K562 (cell line): ENCODE measurements at regions not wholly inside any gene's neighbourhood (a gene's known extent, or its start where the extent isn't known, plus 50 kb on each side); places are given as distances from the start of the nearest gene placed in this dataset.

ENCODE experiments used
- ATAC-seq: fragments of 200-7000 bp; cut with Tn5 transposase; 3 replicates; pipeline ENCODE4 v1.9.1; 2020; ENCODE audit warnings: moderate library complexity
- BruUV-seq: library from RNA; stranded (reverse); fragments of 400-500 nt; replicated peaks from 2 replicates; lab custom pipeline; 2021; lab: Mats Ljungman, UMichigan
- CTCF ChIA-PET: fragments of 300-600 bp; formaldehyde crosslinking; extraction: SDS; loops from one replicate; lab custom pipeline; 2021; ENCODE audit warnings: low intra/inter-chr PET ratio; lab: Yijun Ruan, JAX
- POLR2A ChIA-PET: fragments of 300-600, 350-650 bp; sonication (Branson Sonifier 250); formaldehyde crosslinking; extraction: SDS; loops from one replicate; lab custom pipeline; 2021; ENCODE audit warnings: antibody characterized with exemption, inconsistent platforms; lab: Yijun Ruan, JAX
- DNase-seq, 4 experiments: peaks; one replicate each; pipeline versions ENCODE4 v3.0.0 to v3.0.0-alpha.2; 2011 to 2018; ENCODE audit warnings: low spot score in 3 of 4, mixed read lengths in 3 of 4; ENCODE audit errors: extremely low read depth in 1 of 4
- FAIRE-seq: peaks from 2 replicates; lab custom pipeline; 2011; peaks lifted over from hg19 to GRCh38; lab: Jason Lieb, UNC
- H2AFZ ChIP-seq: 2 replicates; pipeline ENCODE4 v1.6.0; 2011; ENCODE audit warnings: low read depth, low read length, control low read depth, inconsistent platforms
- H3K27ac ChIP-seq: fragments of 200-600 bp; 3 replicates; pipeline ENCODE4 v1.8.0; 2011; ENCODE audit warnings: low read depth, mild to moderate bottlenecking, control low read depth, inconsistent platforms, low read length, moderate library complexity, mixed read lengths; ENCODE audit errors: extremely low read depth
- H3K27me3 ChIP-seq, 2 experiments: fragments of 300-600 bp in 1 of 2; 2 replicates in 1 of 2; 3 replicates in 1 of 2; pipeline versions ENCODE4 v1.6.0 to v1.8.0; 2011; ENCODE audit warnings: inconsistent platforms in 2 of 2, low read length in 2 of 2, mild to moderate bottlenecking in 1 of 2, mixed read lengths in 1 of 2, moderate library complexity in 1 of 2; ENCODE audit not compliant: control insufficient read depth in 2 of 2, insufficient read depth in 2 of 2
- H3K36me3 ChIP-seq: fragments of 300-600 bp; 3 replicates; pipeline ENCODE4 v1.8.0; 2011; ENCODE audit warnings: mild to moderate bottlenecking, low read length, inconsistent platforms; ENCODE audit not compliant: control insufficient read depth, insufficient read depth
- H3K4me1 ChIP-seq, 2 experiments: fragments of 200-600 bp in 1 of 2; replicated peaks in 1 of 2; 2 replicates in 1 of 2; 3 replicates in 1 of 2; pipeline versions ENCODE4 v1.5.1 to v1.8.0; 2011; ENCODE audit warnings: inconsistent platforms in 2 of 2, low read length in 2 of 2, mild to moderate bottlenecking in 1 of 2, mixed read lengths in 1 of 2, moderate library complexity in 1 of 2; ENCODE audit not compliant: control insufficient read depth in 2 of 2, insufficient read depth in 2 of 2
- H3K4me2 ChIP-seq: 2 replicates; pipeline ENCODE4 v1.6.1; 2011; ENCODE audit warnings: low read length, control low read depth, inconsistent platforms, mixed read lengths; ENCODE audit not compliant: insufficient read depth
- H3K4me3 ChIP-seq: fragments of 200-600 bp; sonication (generic), shearing (Covaris generic); 2 replicates; pipeline ENCODE4 v1.5.1; 2016; ENCODE audit warnings: control low read depth, inconsistent platforms
- H3K79me2 ChIP-seq: fragments of 200-600 bp; 3 replicates; pipeline ENCODE4 v1.8.0; 2011; ENCODE audit warnings: low read length, inconsistent platforms; ENCODE audit not compliant: control insufficient read depth, insufficient read depth
- H3K9ac ChIP-seq, 2 experiments: 2 replicates each; pipeline versions ENCODE4 v1.6.0 to v1.6.1; 2011; ENCODE audit warnings: low read depth in 2 of 2, low read length in 2 of 2, control low read depth in 1 of 2, inconsistent platforms in 1 of 2, mild to moderate bottlenecking in 1 of 2, mixed read lengths in 1 of 2; ENCODE audit not compliant: insufficient read depth in 1 of 2
- H3K9me1 ChIP-seq: one replicate; pipeline ENCODE4 v1.6.0; 2011; ENCODE audit warnings: inconsistent platforms, mild to moderate bottlenecking, low read length, moderate library complexity; ENCODE audit not compliant: control insufficient read depth, insufficient read depth
- H3K9me3 ChIP-seq: replicated peaks from 2 replicates; pipeline ENCODE4 v1.5.1; 2011; ENCODE audit warnings: low read depth, low read length, inconsistent platforms; ENCODE audit not compliant: control insufficient read depth, insufficient read depth
- H4K20me1 ChIP-seq: replicated peaks from 2 replicates; pipeline ENCODE4 v1.6.1; 2011; ENCODE audit warnings: low read length, inconsistent platforms, mixed read lengths; ENCODE audit not compliant: control insufficient read depth, insufficient read depth
- ADNP ChIP-seq: fragments of 200-800 bp; sonication (Bioruptor generic); IDR thresholded peaks from 2 replicates; pipeline ENCODE4 v1.6.1; 2016; ENCODE audit warnings: missing genetic modification characterization, missing compliant biosample characterization
- ARID1B ChIP-seq: fragments of 450-650 bp; IDR thresholded peaks from 2 replicates; pipeline ENCODE4 v1.6.1; 2016; ENCODE audit warnings: antibody characterized with exemption, mild to moderate bottlenecking, inconsistent platforms
- ARNT ChIP-seq, 2 experiments: fragments of 450-650 bp; IDR thresholded peaks; 2 replicates each; pipeline ENCODE4 v1.6.1; 2016; ENCODE audit warnings: mild to moderate bottlenecking in 1 of 2
- C11orf30 ChIP-seq: fragments of 450-650 bp; IDR thresholded peaks from 2 replicates; pipeline ENCODE4 v1.6.1; 2016; ENCODE audit warnings: low read depth, mild to moderate bottlenecking
- CCAR2 ChIP-seq: fragments of 200-400 bp; formaldehyde crosslinking; IDR thresholded peaks from 2 replicates; pipeline ENCODE4 v1.6.1; 2017; ENCODE audit warnings: mild to moderate bottlenecking, low read depth, low read length
- CEBPG ChIP-seq, 3 experiments: fragments of 200-800 bp in 1 of 3; sonication (Bioruptor generic) in 1 of 3; sonication (generic) in 1 of 3; formaldehyde crosslinking in 1 of 3; IDR thresholded peaks in 2 of 3; conservative IDR thresholded peaks in 1 of 3; 2 replicates each; pipeline versions ENCODE4 v1.6.1 to v1.8.0; 2016 to 2022; ENCODE audit warnings: missing compliant biosample characterization in 2 of 3, missing genetic modification characterization in 2 of 3, mild to moderate bottlenecking in 1 of 3, missing genetic modification reagents in 1 of 3
- CHD2 ChIP-seq: IDR thresholded peaks from 2 replicates; pipeline ENCODE4 v1.6.1; 2011; ENCODE audit warnings: low read depth, low read length
- SMAD4 ChIP-seq: fragments of 250-450 bp; sonication (Bioruptor Pico); conservative IDR thresholded peaks from 2 replicates; pipeline ENCODE4 v1.8.0; 2021; ENCODE audit warnings: inconsistent platforms, mild to moderate bottlenecking, moderate library complexity
- SPI1 ChIP-seq: IDR thresholded peaks from 2 replicates; pipeline ENCODE4 v1.6.1; 2011; ENCODE audit warnings: low read depth, low read length, control low read depth, borderline replicate concordance
- TBL1XR1 ChIP-seq, 2 experiments: IDR thresholded peaks; 2 replicates each; pipeline ENCODE4 v1.6.1; 2012; ENCODE audit warnings: improper control_type of control experiment in 2 of 2, low read length in 2 of 2, mild to moderate bottlenecking in 1 of 2
- ZNF212 ChIP-seq: fragments of 450-650 bp; formaldehyde crosslinking; IDR thresholded peaks from 2 replicates; pipeline ENCODE4 v1.4.0; 2020; ENCODE audit warnings: mild to moderate bottlenecking
- ZNF586 ChIP-seq: fragments of 450-650 bp; formaldehyde crosslinking; conservative IDR thresholded peaks from 2 replicates; pipeline ENCODE4 v1.4.0; 2020; ENCODE audit warnings: mild to moderate bottlenecking, moderate library complexity
- WGBS: fragments of 100-300 bp; shearing (Covaris generic); methylation state at CpG from one replicate; pipeline ENCODE4 v1.1.6; 2016; ENCODE audit warnings: low coverage, mixed read lengths; ENCODE audit not compliant: insufficient coverage; ENCODE audit errors: missing lambda C conversion rate; 5-methylcytosine and 5-hydroxymethylcytosine counted together
- in situ Hi-C: fragments of 300-500 bp; cut with MboI; formaldehyde crosslinking; loops from 4 replicates; pipeline ENCODE4 v1.15.0; 2018; ENCODE audit warnings: inconsistent platforms, mixed read lengths
- intact Hi-C: fragments of 100-400 bp; cut with micrococcal nuclease; formaldehyde crosslinking; loops from 2 replicates; pipeline ENCODE4 v1.14.2; 2022
- TF ChIP-seq, protein P1 (sequence below): fragments of 450-650 bp; conservative IDR thresholded peaks from 2 replicates; pipeline ENCODE4 v1.6.1; 2016; ENCODE audit warnings: missing genetic modification characterization, low read depth, mild to moderate bottlenecking, control low read depth, missing compliant biosample characterization
- TF ChIP-seq, protein P2 (sequence below): fragments of 450-650 bp; IDR thresholded peaks from 2 replicates; pipeline ENCODE4 v1.6.1; 2018; ENCODE audit not compliant: partially characterized antibody
- TF ChIP-seq, protein P3 (sequence below): IDR thresholded peaks from 2 replicates; pipeline ENCODE4 v1.6.1; 2016; ENCODE audit warnings: missing genetic modification characterization, missing compliant biosample characterization

DNA sequence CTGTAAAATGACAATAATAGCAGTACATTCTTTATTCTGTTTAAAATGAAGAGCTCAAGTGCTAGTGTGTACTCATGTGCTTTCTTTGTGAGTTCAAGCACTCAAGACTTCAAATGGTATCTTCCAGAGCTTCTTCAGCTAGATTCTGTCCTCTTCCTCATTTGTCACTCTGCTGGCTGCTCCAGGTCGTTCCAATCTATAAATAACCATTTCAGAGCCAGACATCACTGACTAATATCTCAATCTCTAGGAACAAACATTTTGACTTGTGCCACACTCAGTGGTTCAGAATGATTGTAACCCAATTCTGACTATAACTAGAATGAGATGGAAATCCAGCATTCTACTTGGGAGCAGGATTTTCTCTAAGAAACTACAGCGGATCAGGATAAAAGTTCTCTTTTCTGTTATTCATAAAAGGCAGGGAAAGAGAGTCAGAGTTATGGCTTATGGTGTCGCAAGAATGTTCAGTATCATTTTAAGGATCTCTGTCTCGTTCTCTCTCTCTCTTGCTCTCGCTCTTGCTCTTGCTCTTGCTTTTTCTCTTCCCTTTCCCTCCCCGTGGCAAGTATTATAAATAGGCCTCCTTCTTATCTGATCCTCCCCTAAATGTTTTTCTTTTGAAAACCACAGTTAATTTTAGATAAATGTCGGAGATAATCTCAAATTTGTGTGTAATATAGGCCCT lies 116.3 kb upstream of the MAF start:
- 8% methylated on average over 7 of the region's 7 CpGs for WGBS
- Histone ChIP-seq H3K9ac (no peak overlapping the region), H3K4me2 (no peak overlapping the region), H3K27ac (no peak overlapping the region), H3K4me3 (no peak overlapping the region), H3K9me3 (no peaks in the 10 kb centered on the region; the same call in 1 of the 2 replicates), H2AFZ (no peak overlapping the region; the same call in 1 of the 2 replicates), H3K9me1 (no peaks in the 10 kb centered on the region), H3K27me3 (peaks cover 0 to 4% of the 10 kb centered on the region in 2 experiments; a peak in 2 of 5 replicates), H3K36me3 (no peaks in the 10 kb centered on the region), H4K20me1 (no peaks in the 10 kb centered on the region), H3K4me1 (no peaks in the 10 kb centered on the region; a peak in 1 of 5 replicates), H3K79me2 (no peaks in the 10 kb centered on the region)
- ATAC-seq (no peak), FAIRE-seq (peak; percentile 72), DNase-seq (no peak)
- ChIA-PET CTCF (no interaction called here), POLR2A (interaction anchor here (0.7 to 1.8 kb wide), 5 partner anchors 10 to 30 kb away, joined by 3 to 4 read pairs (median 3); no protein-coding TSS in a partner anchor)
- intact Hi-C loops = no loop called here
- no TSS peak for BruUV-seq
- in situ Hi-C loops = no loop called here
- TF ChIP-seq, protein P1, sequence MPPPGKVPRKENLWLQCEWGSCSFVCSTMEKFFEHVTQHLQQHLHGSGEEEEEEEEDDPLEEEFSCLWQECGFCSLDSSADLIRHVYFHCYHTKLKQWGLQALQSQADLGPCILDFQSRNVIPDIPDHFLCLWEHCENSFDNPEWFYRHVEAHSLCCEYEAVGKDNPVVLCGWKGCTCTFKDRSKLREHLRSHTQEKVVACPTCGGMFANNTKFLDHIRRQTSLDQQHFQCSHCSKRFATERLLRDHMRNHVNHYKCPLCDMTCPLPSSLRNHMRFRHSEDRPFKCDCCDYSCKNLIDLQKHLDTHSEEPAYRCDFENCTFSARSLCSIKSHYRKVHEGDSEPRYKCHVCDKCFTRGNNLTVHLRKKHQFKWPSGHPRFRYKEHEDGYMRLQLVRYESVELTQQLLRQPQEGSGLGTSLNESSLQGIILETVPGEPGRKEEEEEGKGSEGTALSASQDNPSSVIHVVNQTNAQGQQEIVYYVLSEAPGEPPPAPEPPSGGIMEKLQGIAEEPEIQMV (tag) = no peak
- TF ChIP-seq CCAR2 (no peak), ARNT (IDR thresholded peaks at IDR 0.05) (no peak), ZNF212 (CRISPR knock-in tag) (peak; percentile 43; the same call in 1 of the 2 replicates), SMAD4 (peak; percentile 19; the same call in 1 of the 2 replicates), ZNF586 (CRISPR knock-in tag) (no peak), SPI1 (peak; percentile 62; the same call in 1 of the 2 replicates), TBL1XR1 (IDR thresholded peaks at IDR 0.05; ENCODE audit: low read length in 2 of 2) (peak in 1 of 2 experiments; percentile 52; a peak in 1 of 4 replicates), ARID1B (peak; percentile 10; the same call in 1 of the 2 replicates), CEBPG (CRISPR knock-in tag; IDR thresholded peaks at IDR 0.05) (no peak), CEBPG (tag; conservative IDR thresholded peaks at IDR 0.05 in 1 of 2, IDR thresholded peaks at IDR 0.05 in 1 of 2) (peak; percentile 33 to 84; a peak in 3 of 4 replicates), CHD2 (no peak), ADNP (tag) (no peak), C11orf30 (no peak)
- TF ChIP-seq, protein P2, sequence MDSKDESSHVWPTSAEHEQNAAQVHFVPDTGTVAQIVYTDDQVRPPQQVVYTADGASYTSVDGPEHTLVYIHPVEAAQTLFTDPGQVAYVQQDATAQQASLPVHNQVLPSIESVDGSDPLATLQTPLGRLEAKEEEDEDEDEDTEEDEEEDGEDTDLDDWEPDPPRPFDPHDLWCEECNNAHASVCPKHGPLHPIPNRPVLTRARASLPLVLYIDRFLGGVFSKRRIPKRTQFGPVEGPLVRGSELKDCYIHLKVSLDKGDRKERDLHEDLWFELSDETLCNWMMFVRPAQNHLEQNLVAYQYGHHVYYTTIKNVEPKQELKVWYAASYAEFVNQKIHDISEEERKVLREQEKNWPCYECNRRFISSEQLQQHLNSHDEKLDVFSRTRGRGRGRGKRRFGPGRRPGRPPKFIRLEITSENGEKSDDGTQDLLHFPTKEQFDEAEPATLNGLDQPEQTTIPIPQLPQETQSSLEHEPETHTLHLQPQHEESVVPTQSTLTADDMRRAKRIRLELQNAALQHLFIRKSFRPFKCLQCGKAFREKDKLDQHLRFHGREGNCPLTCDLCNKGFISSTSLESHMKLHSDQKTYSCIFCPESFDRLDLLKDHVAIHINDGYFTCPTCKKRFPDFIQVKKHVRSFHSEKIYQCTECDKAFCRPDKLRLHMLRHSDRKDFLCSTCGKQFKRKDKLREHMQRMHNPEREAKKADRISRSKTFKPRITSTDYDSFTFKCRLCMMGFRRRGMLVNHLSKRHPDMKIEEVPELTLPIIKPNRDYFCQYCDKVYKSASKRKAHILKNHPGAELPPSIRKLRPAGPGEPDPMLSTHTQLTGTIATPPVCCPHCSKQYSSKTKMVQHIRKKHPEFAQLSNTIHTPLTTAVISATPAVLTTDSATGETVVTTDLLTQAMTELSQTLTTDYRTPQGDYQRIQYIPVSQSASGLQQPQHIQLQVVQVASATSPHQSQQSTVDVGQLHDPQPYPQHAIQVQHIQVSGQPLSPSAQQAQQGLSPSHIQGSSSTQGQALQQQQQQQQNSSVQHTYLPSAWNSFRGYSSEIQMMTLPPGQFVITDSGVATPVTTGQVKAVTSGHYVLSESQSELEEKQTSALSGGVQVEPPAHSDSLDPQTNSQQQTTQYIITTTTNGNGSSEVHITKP = peak; percentile 63
- TF ChIP-seq, protein P3, sequence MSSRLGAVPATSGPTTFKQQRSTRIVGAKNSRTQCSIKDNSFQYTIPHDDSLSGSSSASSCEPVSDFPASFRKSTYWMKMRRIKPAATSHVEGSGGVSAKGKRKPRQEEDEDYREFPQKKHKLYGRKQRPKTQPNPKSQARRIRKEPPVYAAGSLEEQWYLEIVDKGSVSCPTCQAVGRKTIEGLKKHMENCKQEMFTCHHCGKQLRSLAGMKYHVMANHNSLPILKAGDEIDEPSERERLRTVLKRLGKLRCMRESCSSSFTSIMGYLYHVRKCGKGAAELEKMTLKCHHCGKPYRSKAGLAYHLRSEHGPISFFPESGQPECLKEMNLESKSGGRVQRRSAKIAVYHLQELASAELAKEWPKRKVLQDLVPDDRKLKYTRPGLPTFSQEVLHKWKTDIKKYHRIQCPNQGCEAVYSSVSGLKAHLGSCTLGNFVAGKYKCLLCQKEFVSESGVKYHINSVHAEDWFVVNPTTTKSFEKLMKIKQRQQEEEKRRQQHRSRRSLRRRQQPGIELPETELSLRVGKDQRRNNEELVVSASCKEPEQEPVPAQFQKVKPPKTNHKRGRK (tag) = 0 out of 2 replicates have a peak, but pooled peaks have one; percentile 10
